HG02938 (cell line): ENCODE measurements at regions not wholly inside any gene's neighbourhood (a gene's known extent, or its start where the extent isn't known, plus 50 kb on each side); places are given as distances from the start of the nearest gene placed in this dataset.
"Not testable (repeated sequence)": the region's sequence is repeated elsewhere in the genome, so short reads cannot be mapped to it uniquely, and the experiment has no call there.

Source experiments
- ATAC-seq: cut with Tn5 transposase; IDR thresholded peaks from one replicate; pipeline ENCODE4 v1.9.1; 2021; ENCODE audit warnings: mild to moderate bottlenecking, moderate library complexity; ENCODE audit not compliant: unreplicated experiment

GRCh38 chr4:120215350-120215749, 148.7 kb upstream of the MAD2L1 start:
- no peak for ATAC-seq

GRCh38 chr4:120211408-120212015, 144.9 kb upstream of the MAD2L1 start:
- no peak for ATAC-seq

- no peak for ATAC-seq
These were observed 143.1 kb upstream of the MAD2L1 start for GRCh38 chr4:120209706-120210105.

GRCh38 chr4:120207021-120207420, 140.4 kb upstream of the MAD2L1 start:
- no peak for ATAC-seq

- ATAC-seq, result no peak
These were observed 135.6 kb upstream of the MAD2L1 start for GRCh38 chr4:120202222-120202621.

- ATAC-seq, result not testable (repeated sequence)
These were observed 134.0 kb upstream of the MAD2L1 start for GRCh38 chr4:120200573-120201110.

GRCh38 chr4:120198411-120198810, 131.8 kb upstream of the MAD2L1 start:
- no peak for ATAC-seq

GRCh38 chr4:120177603-120178002, 111.0 kb upstream of the MAD2L1 start:
- no peak for ATAC-seq

- ATAC-seq, result no peak
These were observed 108.6 kb upstream of the MAD2L1 start for GRCh38 chr4:120175272-120175671.

GRCh38 chr4:120163895-120164294, 97.2 kb upstream of the MAD2L1 start:
- ATAC-seq, result no peak

GRCh38 chr4:120158841-120159463, 92.3 kb upstream of the MAD2L1 start:
- ATAC-seq, result no peak

- ATAC-seq, result no peak
These were observed 91.4 kb upstream of the MAD2L1 start for GRCh38 chr4:120158046-120158445.

GRCh38 chr4:120156120-120156718, 89.6 kb upstream of the MAD2L1 start:
- ATAC-seq, result peak; percentile 78

GRCh38 chr4:120155287-120155686, 88.6 kb upstream of the MAD2L1 start:
- ATAC-seq, result no peak

- no peak for ATAC-seq
These were observed 78.0 kb upstream of the MAD2L1 start for GRCh38 chr4:120144634-120145033.

GRCh38 chr4:120144041-120144440, 77.4 kb upstream of the MAD2L1 start:
- ATAC-seq, result no peak

- ATAC-seq, result no peak
These were observed 72.7 kb upstream of the MAD2L1 start for GRCh38 chr4:120139392-120139791.

- no peak for ATAC-seq
These were observed 66.3 kb upstream of the MAD2L1 start for GRCh38 chr4:120132935-120133334.

GRCh38 chr4:120130786-120131185, 64.1 kb upstream of the MAD2L1 start:
- no peak for ATAC-seq
